AG04449 (cell line): ENCODE measurements at regions not wholly inside any gene's neighbourhood (a gene's known extent, or its start where the extent isn't known, plus 50 kb on each side); places are given as distances from the start of the nearest gene placed in this dataset.
"Not testable (repeated sequence)": the region's sequence is repeated elsewhere in the genome, so short reads cannot be mapped to it uniquely, and the experiment has no call there.

Source experiments
- CTCF ChIA-PET: fragments of 350-600 bp; formaldehyde crosslinking; extraction: SDS; loops from one replicate; lab custom pipeline; 2021; ENCODE audit warnings: antibody characterized with exemption; lab: Yijun Ruan, JAX
- POLR2A ChIA-PET: fragments of 400-600, 350-600 bp; formaldehyde crosslinking; extraction: SDS; loops from one replicate; lab custom pipeline; 2020; ENCODE audit warnings: antibody characterized with exemption, inconsistent platforms; lab: Yijun Ruan, JAX
- DNase-seq: peaks from one replicate; pipeline ENCODE4 v3.0.0-alpha.2; 2010; ENCODE audit warnings: low read depth, low spot score
- H3K4me3 ChIP-seq: 2 replicates; pipeline ENCODE4 v1.5.1; 2011; ENCODE audit warnings: low read depth, mild to moderate bottlenecking, control low read depth, low read length
- TF ChIP-seq, protein P1 (sequence below): IDR thresholded peaks from one replicate; pipeline ENCODE4 v1.5.1; 2011; ENCODE audit warnings: mild to moderate bottlenecking, moderate library complexity, low read length, control low read depth, inconsistent platforms; ENCODE audit not compliant: insufficient read depth; ENCODE audit errors: missing control alignments

DNA sequence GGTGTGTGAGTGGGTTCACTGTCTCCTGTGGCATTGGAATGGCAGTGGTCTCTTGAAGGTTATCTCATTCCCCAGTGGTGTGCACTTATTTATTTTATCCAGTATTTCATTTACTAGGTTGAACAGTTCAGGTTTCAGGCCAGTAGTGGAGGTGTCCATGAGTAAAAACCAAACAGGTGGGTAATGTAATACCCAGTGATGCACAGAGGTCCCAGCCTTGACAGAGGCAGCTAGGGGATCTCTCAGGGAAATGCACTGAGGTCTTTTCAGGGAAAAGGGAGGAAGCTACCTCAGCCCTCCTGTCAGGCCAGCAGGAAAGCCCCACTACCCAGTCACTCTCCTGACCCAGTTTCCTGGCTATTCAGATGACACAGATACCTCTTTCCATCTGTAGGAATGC, 403.6 kb downstream of the UTRN start:
- H3K4me3 ChIP-seq: no peak overlapping the region
- CTCF ChIA-PET: no interaction called here
- DNase-seq: no peak
- POLR2A ChIA-PET: no interaction called here
- TF ChIP-seq, protein P1, sequence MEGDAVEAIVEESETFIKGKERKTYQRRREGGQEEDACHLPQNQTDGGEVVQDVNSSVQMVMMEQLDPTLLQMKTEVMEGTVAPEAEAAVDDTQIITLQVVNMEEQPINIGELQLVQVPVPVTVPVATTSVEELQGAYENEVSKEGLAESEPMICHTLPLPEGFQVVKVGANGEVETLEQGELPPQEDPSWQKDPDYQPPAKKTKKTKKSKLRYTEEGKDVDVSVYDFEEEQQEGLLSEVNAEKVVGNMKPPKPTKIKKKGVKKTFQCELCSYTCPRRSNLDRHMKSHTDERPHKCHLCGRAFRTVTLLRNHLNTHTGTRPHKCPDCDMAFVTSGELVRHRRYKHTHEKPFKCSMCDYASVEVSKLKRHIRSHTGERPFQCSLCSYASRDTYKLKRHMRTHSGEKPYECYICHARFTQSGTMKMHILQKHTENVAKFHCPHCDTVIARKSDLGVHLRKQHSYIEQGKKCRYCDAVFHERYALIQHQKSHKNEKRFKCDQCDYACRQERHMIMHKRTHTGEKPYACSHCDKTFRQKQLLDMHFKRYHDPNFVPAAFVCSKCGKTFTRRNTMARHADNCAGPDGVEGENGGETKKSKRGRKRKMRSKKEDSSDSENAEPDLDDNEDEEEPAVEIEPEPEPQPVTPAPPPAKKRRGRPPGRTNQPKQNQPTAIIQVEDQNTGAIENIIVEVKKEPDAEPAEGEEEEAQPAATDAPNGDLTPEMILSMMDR: no peak

DNA sequence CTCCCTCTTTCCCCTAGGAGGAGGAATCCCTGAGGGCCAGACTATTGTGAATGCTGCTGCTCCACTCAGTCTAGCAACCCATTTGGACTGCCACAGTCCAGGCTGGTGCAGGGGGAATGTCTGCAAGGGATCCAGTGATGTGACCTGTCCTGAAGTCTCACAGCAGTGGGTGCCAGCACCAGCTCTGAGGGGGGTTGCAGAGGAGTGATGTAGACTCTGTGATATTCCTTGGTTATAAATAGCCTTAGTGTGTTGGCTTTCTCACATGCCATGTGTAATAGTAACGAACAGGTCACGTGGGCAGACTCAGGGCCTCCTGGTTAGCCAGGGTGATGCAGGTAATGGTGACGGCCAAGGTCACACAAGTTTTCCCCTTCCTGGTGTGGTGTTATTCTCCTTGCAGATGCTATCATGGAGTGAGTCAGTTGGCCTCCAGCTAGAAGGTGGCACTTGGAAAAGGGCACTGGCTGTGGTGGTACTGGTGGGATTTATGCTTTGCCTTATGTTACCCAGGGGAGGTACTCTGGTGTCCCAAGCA, 404.4 kb downstream of the UTRN start:
- no peak for DNase-seq
- TF ChIP-seq, protein P1: no peak
- CTCF ChIA-PET: no interaction called here
- no peak overlapping the region for H3K4me3 ChIP-seq
- POLR2A ChIA-PET: no interaction called here

GRCh38 chr6:144690133-144690532, 405.0 kb downstream of the UTRN start:
- H3K4me3 ChIP-seq: no peak overlapping the region
- TF ChIP-seq, protein P1: no peak
- ChIA-PET CTCF (no interaction called here), POLR2A (no interaction called here)
- DNase-seq: no peak

GRCh38 chr6:144690666-144691065, 405.5 kb downstream of the UTRN start:
- CTCF ChIA-PET: no interaction called here
- H3K4me3 ChIP-seq: no peak overlapping the region
- DNase-seq: no peak
- POLR2A ChIA-PET: no interaction called here
- TF ChIP-seq, protein P1: no peak

- CTCF ChIA-PET: not testable (repeated sequence)
Measured at GRCh38 chr6:144692050-144692449, 406.9 kb downstream of the UTRN start.

GRCh38 chr6:144695858-144696533, 410.9 kb downstream of the UTRN start:
- H3K4me3 ChIP-seq: no peak overlapping the region
- ChIA-PET POLR2A (no interaction called here), CTCF (no interaction called here)
- TF ChIP-seq, protein P1: no peak
- no peak for DNase-seq

More at GRCh38 chr6:144692050-144692449, 406.9 kb downstream of the UTRN start:
- DNase-seq, POLR2A ChIA-PET, H3K4me3 ChIP-seq: not testable (repeated sequence)
